HUES48 (cell line): ENCODE measurements at regions not wholly inside any gene's neighbourhood (a gene's known extent, or its start where the extent isn't known, plus 50 kb on each side); places are given as distances from the start of the nearest gene placed in this dataset.
"Not testable (repeated sequence)": the region's sequence is repeated elsewhere in the genome, so short reads cannot be mapped to it uniquely, and the experiment has no call there.

Experiments
- H3K27ac ChIP-seq: one replicate; pipeline ENCODE4 v1.7.0; 2013; ENCODE audit warnings: low read depth, low read length, inconsistent platforms
- H3K27me3 ChIP-seq: 2 replicates; pipeline ENCODE4 v1.6.1; 2013; ENCODE audit warnings: mild to moderate bottlenecking, low read length; ENCODE audit not compliant: control insufficient read depth, insufficient read depth
- H3K36me3 ChIP-seq: 2 replicates; pipeline ENCODE4 v1.6.1; 2013; ENCODE audit warnings: low read length; ENCODE audit not compliant: control insufficient read depth, insufficient read depth
- H3K4me1 ChIP-seq: 2 replicates; pipeline ENCODE4 v1.6.1; 2013; ENCODE audit warnings: mild to moderate bottlenecking, low read length; ENCODE audit not compliant: control insufficient read depth, insufficient read depth
- H3K4me3 ChIP-seq: 2 replicates; pipeline ENCODE4 v1.5.1; 2013; ENCODE audit warnings: mild to moderate bottlenecking, low read depth, low read length
- H3K9ac ChIP-seq: 2 replicates; pipeline ENCODE4 v1.6.1; 2013; ENCODE audit warnings: mild to moderate bottlenecking, low read depth, low read length, moderate library complexity
- H3K9me3 ChIP-seq: 2 replicates; pipeline ENCODE4 v1.6.1; 2013; ENCODE audit warnings: low read length; ENCODE audit not compliant: control insufficient read depth, insufficient read depth

GRCh38 chr17:33864758-33865229, 390.3 kb upstream of the CCL2 start:
- no peak overlapping the region for H3K9ac ChIP-seq
- no peaks in the 10 kb centered on the region for H3K4me1 ChIP-seq
- no peak overlapping the region for H3K4me3 ChIP-seq
- no peak overlapping the region for H3K27ac ChIP-seq
- no peaks in the 10 kb centered on the region for H3K9me3 ChIP-seq
- H3K36me3 ChIP-seq, result no peaks in the 10 kb centered on the region
- H3K27me3 ChIP-seq, result no peaks in the 10 kb centered on the region

- Histone ChIP-seq H3K36me3 (no peaks in the 10 kb centered on the region), H3K9ac (no peak overlapping the region), H3K4me1 (no peaks in the 10 kb centered on the region), H3K27ac (no peak overlapping the region), H3K4me3 (no peak overlapping the region), H3K9me3 (no peaks in the 10 kb centered on the region), H3K27me3 (no peaks in the 10 kb centered on the region)
Measured at GRCh38 chr17:33868899-33869298, 386.2 kb upstream of the CCL2 start.

GRCh38 chr17:33870936-33871335, 384.1 kb upstream of the CCL2 start:
- H3K9ac ChIP-seq, result no peak overlapping the region
- H3K4me3 ChIP-seq, result no peak overlapping the region
- H3K27me3 ChIP-seq, result no peaks in the 10 kb centered on the region
- no peaks in the 10 kb centered on the region for H3K4me1 ChIP-seq
- H3K36me3 ChIP-seq, result no peaks in the 10 kb centered on the region
- H3K9me3 ChIP-seq, result no peaks in the 10 kb centered on the region
- H3K27ac ChIP-seq, result no peak overlapping the region

GRCh38 chr17:33871720-33872540, 383.2 kb upstream of the CCL2 start:
- Histone ChIP-seq H3K27ac (no peak overlapping the region), H3K9ac (no peak overlapping the region), H3K27me3 (no peaks in the 10 kb centered on the region), H3K36me3 (no peaks in the 10 kb centered on the region), H3K4me1 (no peaks in the 10 kb centered on the region), H3K9me3 (0 out of 2 replicates have a peak, but pooled peaks cover 2% of the 10 kb centered on the region), H3K4me3 (no peak overlapping the region)

- no peaks in the 10 kb centered on the region for H3K4me1 ChIP-seq
- H3K9ac ChIP-seq, result no peak overlapping the region
- H3K27ac ChIP-seq, result no peak overlapping the region
- no peaks in the 10 kb centered on the region for H3K36me3 ChIP-seq
- no peaks in the 10 kb centered on the region for H3K27me3 ChIP-seq
- H3K4me3 ChIP-seq, result no peak overlapping the region
- H3K9me3 ChIP-seq, result 0 out of 2 replicates have a peak, but pooled peaks cover 2% of the 10 kb centered on the region
Measured at GRCh38 chr17:33873201-33873617, 381.9 kb upstream of the CCL2 start.

GRCh38 chr17:33874617-33875060, 380.4 kb upstream of the CCL2 start:
- no peak overlapping the region for H3K4me3 ChIP-seq
- H3K27ac ChIP-seq, result no peak overlapping the region
- H3K36me3 ChIP-seq, result no peaks in the 10 kb centered on the region
- 0 out of 2 replicates have a peak, but pooled peaks cover 2% of the 10 kb centered on the region for H3K9me3 ChIP-seq
- H3K27me3 ChIP-seq, result no peaks in the 10 kb centered on the region
- H3K9ac ChIP-seq, result no peak overlapping the region
- H3K4me1 ChIP-seq, result no peaks in the 10 kb centered on the region

GRCh38 chr17:33875973-33876372, 379.1 kb upstream of the CCL2 start:
- H3K27me3 ChIP-seq, result no peaks in the 10 kb centered on the region
- H3K9ac ChIP-seq, result no peak overlapping the region
- H3K9me3 ChIP-seq, result 0 out of 2 replicates have a peak, but pooled peaks cover 2% of the 10 kb centered on the region
- H3K4me1 ChIP-seq, result no peaks in the 10 kb centered on the region
- H3K27ac ChIP-seq, result no peak overlapping the region
- no peaks in the 10 kb centered on the region for H3K36me3 ChIP-seq
- no peak overlapping the region for H3K4me3 ChIP-seq

- H3K4me3 ChIP-seq, H3K9ac ChIP-seq, H3K27ac ChIP-seq, H3K4me1 ChIP-seq, H3K9me3 ChIP-seq, H3K27me3 ChIP-seq, H3K36me3 ChIP-seq: not testable (repeated sequence)
Measured at GRCh38 chr17:33882273-33882672, 372.8 kb upstream of the CCL2 start.

GRCh38 chr17:33882677-33883076, 372.4 kb upstream of the CCL2 start:
- H3K36me3 ChIP-seq, H3K27me3 ChIP-seq, H3K9me3 ChIP-seq, H3K4me3 ChIP-seq, H3K9ac ChIP-seq, H3K4me1 ChIP-seq, H3K27ac ChIP-seq: not testable (repeated sequence)

- no peak overlapping the region for H3K4me3 ChIP-seq
- no peaks in the 10 kb centered on the region for H3K9me3 ChIP-seq
- H3K27me3 ChIP-seq, result no peaks in the 10 kb centered on the region
- no peaks in the 10 kb centered on the region for H3K36me3 ChIP-seq
- no peak overlapping the region for H3K9ac ChIP-seq
- H3K4me1 ChIP-seq, result 0 out of 2 replicates have a peak, but pooled peaks cover 4% of the 10 kb centered on the region
- no peak overlapping the region for H3K27ac ChIP-seq
Measured at GRCh38 chr17:33888455-33888854, 366.6 kb upstream of the CCL2 start.

GRCh38 chr17:33889040-33889439, 366.0 kb upstream of the CCL2 start:
- Histone ChIP-seq H3K9me3 (no peaks in the 10 kb centered on the region), H3K27me3 (no peaks in the 10 kb centered on the region), H3K4me3 (no peak overlapping the region), H3K4me1 (0 out of 2 replicates have a peak, but pooled peaks cover 4% of the 10 kb centered on the region), H3K9ac (no peak overlapping the region), H3K36me3 (no peaks in the 10 kb centered on the region), H3K27ac (no peak overlapping the region)
